MM.1S (cell line): ENCODE measurements at regions not wholly inside any gene's neighbourhood (a gene's known extent, or its start where the extent isn't known, plus 50 kb on each side); places are given as distances from the start of the nearest gene placed in this dataset.

Source experiments
- DNase-seq: peaks from one replicate; pipeline ENCODE4 v3.0.0-alpha.2; 2015
- H2AFZ ChIP-seq: fragments of 300-600 bp; sonication (generic); 2 replicates; pipeline ENCODE4 v1.6.0; 2016; ENCODE audit warnings: antibody characterized with exemption, low read length
- H3F3A ChIP-seq: fragments of 300-600 bp; sonication (generic); 2 replicates; pipeline ENCODE4 v1.6.1; 2016; ENCODE audit warnings: mild to moderate bottlenecking, antibody characterized with exemption, low read length, moderate library complexity, mixed read lengths; ENCODE audit not compliant: insufficient read depth
- H3K27ac ChIP-seq: fragments of 300-600 bp; sonication (generic); 2 replicates; pipeline ENCODE4 v1.5.1; 2016; ENCODE audit warnings: mild to moderate bottlenecking, low read length
- H3K27me3 ChIP-seq: fragments of 300-600 bp; sonication (generic); replicated peaks from 2 replicates; pipeline ENCODE4 v1.6.0; 2016; ENCODE audit warnings: low read length; ENCODE audit not compliant: insufficient read depth
- H3K36me3 ChIP-seq: fragments of 300-600 bp; sonication (generic); replicated peaks from 2 replicates; pipeline ENCODE4 v1.6.1; 2016; ENCODE audit warnings: mild to moderate bottlenecking, low read length, mixed read lengths; ENCODE audit not compliant: insufficient read depth
- H3K4me1 ChIP-seq: fragments of 300-600 bp; sonication (generic); 2 replicates; pipeline ENCODE4 v1.6.1; 2016; ENCODE audit warnings: low read length, mixed read lengths
- H3K4me2 ChIP-seq: fragments of 300-600 bp; sonication (generic); 2 replicates; pipeline ENCODE4 v1.6.0; 2016; ENCODE audit warnings: low read depth, low read length
- H3K4me3 ChIP-seq: fragments of 300-600 bp; sonication (generic); 2 replicates; pipeline ENCODE4 v1.5.1; 2016; ENCODE audit warnings: low read length, mixed read lengths
- H3K79me2 ChIP-seq: fragments of 300-600 bp; sonication (generic); 2 replicates; pipeline ENCODE4 v1.6.1; 2016; ENCODE audit warnings: mixed run types, low read length, mixed read lengths
- H3K9ac ChIP-seq: fragments of 300-600 bp; sonication (generic); 2 replicates; pipeline ENCODE4 v1.6.1; 2016; ENCODE audit warnings: low read length, mixed read lengths
- H3K9me2 ChIP-seq: fragments of 300-600 bp; sonication (generic); replicated peaks from 2 replicates; pipeline ENCODE4 v1.6.1; 2016; ENCODE audit warnings: mild to moderate bottlenecking, low read length, mixed read lengths; ENCODE audit not compliant: insufficient read depth
- H3K9me3 ChIP-seq: fragments of 300-600 bp; sonication (generic); replicated peaks from 2 replicates; pipeline ENCODE4 v1.6.1; 2016; ENCODE audit warnings: mild to moderate bottlenecking, low read length, mixed read lengths; ENCODE audit not compliant: insufficient read depth
- H4K20me1 ChIP-seq: fragments of 300-600 bp; sonication (generic); 2 replicates; pipeline ENCODE4 v1.6.1; 2016; ENCODE audit warnings: mild to moderate bottlenecking, low read length, moderate library complexity, mixed read lengths; ENCODE audit not compliant: insufficient read depth
- EZH2 ChIP-seq: fragments of 300-600 bp; sonication (generic); optimal IDR thresholded peaks from 2 replicates; pipeline ENCODE3; 2017; ENCODE audit warnings: low read depth, mild to moderate bottlenecking, antibody characterized with exemption, low read length, mixed read lengths
- EZH2phosphoT487 ChIP-seq: fragments of 300-600 bp; sonication (generic); IDR thresholded peaks from 2 replicates; pipeline ENCODE4 v1.6.1; 2018; ENCODE audit warnings: antibody characterized with exemption, low read length
- TF ChIP-seq, protein P1 (sequence below): fragments of 300-600 bp; sonication (generic); IDR thresholded peaks from 2 replicates; pipeline ENCODE4 v1.5.1; 2016; ENCODE audit warnings: antibody characterized with exemption, low read length, mixed read lengths

DNA sequence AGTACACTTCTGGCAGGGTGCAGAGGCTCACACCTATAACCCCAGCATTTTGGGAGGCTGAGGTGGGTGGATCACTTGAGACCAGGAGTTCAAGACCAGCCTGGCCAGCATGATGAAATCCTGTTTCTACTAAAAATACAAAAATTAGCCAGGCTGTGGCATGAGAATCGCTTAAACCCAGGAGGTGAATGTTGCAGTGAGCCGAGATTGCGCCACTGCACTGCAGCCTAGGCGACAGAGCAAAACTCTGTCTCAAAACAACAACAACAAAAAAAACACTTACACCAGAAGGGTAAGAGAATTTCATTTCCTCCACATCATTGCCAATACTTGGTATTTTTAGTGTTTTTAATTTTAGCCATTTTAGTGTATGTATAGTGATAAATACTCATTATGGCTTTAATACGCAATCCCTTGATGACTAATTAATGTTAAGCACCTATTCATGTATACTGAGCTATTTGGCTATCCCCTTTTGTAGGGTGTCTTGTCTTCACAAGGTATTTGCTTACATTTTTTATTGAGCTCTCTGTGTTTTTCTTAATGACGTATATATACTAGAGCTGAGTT is 77.1 kb upstream of the TNR start:
- Histone ChIP-seq H3K27me3 (no peaks in the 10 kb centered on the region), H3K27ac (no peak overlapping the region), H3K9me3 (no peaks in the 10 kb centered on the region), H3K9me2 (no peaks in the 10 kb centered on the region), H2AFZ (no peak overlapping the region), H3K4me3 (no peak overlapping the region), H4K20me1 (no peaks in the 10 kb centered on the region), H3K79me2 (no peaks in the 10 kb centered on the region), H3K4me2 (no peak overlapping the region), H3K9ac (no peak overlapping the region), H3F3A (no peaks in the 10 kb centered on the region), H3K36me3 (no peaks in the 10 kb centered on the region), H3K4me1 (no peaks in the 10 kb centered on the region)
- no peak for DNase-seq
- TF ChIP-seq EZH2phosphoT487 (no peak), EZH2 (no peak)
- TF ChIP-seq, protein P1, sequence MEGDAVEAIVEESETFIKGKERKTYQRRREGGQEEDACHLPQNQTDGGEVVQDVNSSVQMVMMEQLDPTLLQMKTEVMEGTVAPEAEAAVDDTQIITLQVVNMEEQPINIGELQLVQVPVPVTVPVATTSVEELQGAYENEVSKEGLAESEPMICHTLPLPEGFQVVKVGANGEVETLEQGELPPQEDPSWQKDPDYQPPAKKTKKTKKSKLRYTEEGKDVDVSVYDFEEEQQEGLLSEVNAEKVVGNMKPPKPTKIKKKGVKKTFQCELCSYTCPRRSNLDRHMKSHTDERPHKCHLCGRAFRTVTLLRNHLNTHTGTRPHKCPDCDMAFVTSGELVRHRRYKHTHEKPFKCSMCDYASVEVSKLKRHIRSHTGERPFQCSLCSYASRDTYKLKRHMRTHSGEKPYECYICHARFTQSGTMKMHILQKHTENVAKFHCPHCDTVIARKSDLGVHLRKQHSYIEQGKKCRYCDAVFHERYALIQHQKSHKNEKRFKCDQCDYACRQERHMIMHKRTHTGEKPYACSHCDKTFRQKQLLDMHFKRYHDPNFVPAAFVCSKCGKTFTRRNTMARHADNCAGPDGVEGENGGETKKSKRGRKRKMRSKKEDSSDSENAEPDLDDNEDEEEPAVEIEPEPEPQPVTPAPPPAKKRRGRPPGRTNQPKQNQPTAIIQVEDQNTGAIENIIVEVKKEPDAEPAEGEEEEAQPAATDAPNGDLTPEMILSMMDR, result no peak

DNA sequence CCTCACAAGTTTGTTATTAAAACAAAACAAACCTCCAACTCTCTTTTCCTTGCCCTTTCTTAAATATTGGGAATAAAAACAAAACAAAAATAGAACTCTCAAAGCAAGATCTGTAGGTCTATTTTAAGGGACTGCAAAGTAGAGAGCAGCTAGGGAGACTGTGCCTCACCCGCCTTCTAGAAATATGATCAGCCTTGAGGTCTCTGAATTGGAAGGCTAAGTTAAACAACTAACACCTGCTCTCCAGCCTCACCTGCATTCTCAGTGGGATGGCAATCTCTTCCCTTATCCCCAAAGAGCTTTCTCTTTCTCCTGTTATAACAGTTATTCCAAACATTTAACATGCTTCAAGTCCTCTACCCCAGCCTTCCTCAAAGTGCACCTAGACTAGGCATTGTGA is 75.5 kb upstream of the TNR start:
- no peaks in the 10 kb centered on the region for H4K20me1 ChIP-seq
- no peak for DNase-seq

DNA sequence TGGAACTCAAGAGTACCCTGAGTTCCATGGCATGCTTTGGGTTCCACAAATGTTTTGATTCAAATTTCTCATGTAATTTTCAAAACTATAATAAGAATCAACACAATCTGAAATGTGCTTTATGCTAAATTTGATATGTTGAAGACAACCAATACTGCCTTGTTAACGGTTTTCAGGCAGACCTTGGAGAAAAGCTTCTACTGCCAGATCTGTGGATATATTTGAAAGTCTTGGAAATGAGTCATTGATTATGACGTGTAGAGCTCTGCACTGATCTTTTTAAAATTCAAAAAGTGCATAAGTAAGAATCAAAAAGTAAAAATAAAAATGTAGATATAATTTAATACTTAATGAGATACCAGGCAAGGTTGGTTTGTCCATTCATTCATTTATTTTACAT is 74.0 kb upstream of the TNR start:
- Histone ChIP-seq H3K9me2 (no peaks in the 10 kb centered on the region), H3K4me3 (no peak overlapping the region), H3K27me3 (no peaks in the 10 kb centered on the region), H3K27ac (no peak overlapping the region), H3K9me3 (no peaks in the 10 kb centered on the region), H4K20me1 (no peaks in the 10 kb centered on the region), H3K36me3 (no peaks in the 10 kb centered on the region), H2AFZ (no peak overlapping the region), H3K4me2 (no peak overlapping the region), H3K4me1 (no peaks in the 10 kb centered on the region), H3F3A (no peaks in the 10 kb centered on the region), H3K79me2 (no peaks in the 10 kb centered on the region), H3K9ac (no peak overlapping the region)
- TF ChIP-seq EZH2phosphoT487, result no peak
- TF ChIP-seq, protein P1, result no peak
- no peak for TF ChIP-seq EZH2
- DNase-seq, result no peak

More for the DNA sequence above, 75.5 kb upstream of the TNR start:
- Histone ChIP-seq H3K36me3 (no peaks in the 10 kb centered on the region), H3K27me3 (no peaks in the 10 kb centered on the region), H3F3A (no peaks in the 10 kb centered on the region), H3K4me2 (no peak overlapping the region), H2AFZ (no peak overlapping the region), H3K79me2 (no peaks in the 10 kb centered on the region), H3K27ac (no peak overlapping the region), H3K9me2 (no peaks in the 10 kb centered on the region), H3K9me3 (no peaks in the 10 kb centered on the region), H3K9ac (no peak overlapping the region), H3K4me1 (no peaks in the 10 kb centered on the region), H3K4me3 (no peak overlapping the region)
- TF ChIP-seq EZH2phosphoT487 (no peak), EZH2 (no peak)
- TF ChIP-seq, protein P1, result no peak
